Fibroblast of the aortic adventitia (primary cell): ENCODE measurements at regions not wholly inside any gene's neighbourhood (a gene's known extent, or its start where the extent isn't known, plus 50 kb on each side); places are given as distances from the start of the nearest gene placed in this dataset.
"Not testable (repeated sequence)": the region's sequence is repeated elsewhere in the genome, so short reads cannot be mapped to it uniquely, and the experiment has no call there.

ENCODE experiments used
- DNase-seq: peaks from one replicate; pipeline ENCODE4 v3.0.0-alpha.2; 2010; ENCODE audit warnings: low read depth
- H3K4me3 ChIP-seq: 2 replicates; pipeline ENCODE4 v1.5.1; 2011; ENCODE audit warnings: low read depth, mild to moderate bottlenecking, control low read depth, low read length, moderate library complexity
- CTCF ChIP-seq: IDR thresholded peaks from 2 replicates; pipeline ENCODE4 v1.5.1; 2011; ENCODE audit warnings: mild to moderate bottlenecking, low read length, control low read depth, inconsistent platforms; ENCODE audit not compliant: insufficient read depth

DNA sequence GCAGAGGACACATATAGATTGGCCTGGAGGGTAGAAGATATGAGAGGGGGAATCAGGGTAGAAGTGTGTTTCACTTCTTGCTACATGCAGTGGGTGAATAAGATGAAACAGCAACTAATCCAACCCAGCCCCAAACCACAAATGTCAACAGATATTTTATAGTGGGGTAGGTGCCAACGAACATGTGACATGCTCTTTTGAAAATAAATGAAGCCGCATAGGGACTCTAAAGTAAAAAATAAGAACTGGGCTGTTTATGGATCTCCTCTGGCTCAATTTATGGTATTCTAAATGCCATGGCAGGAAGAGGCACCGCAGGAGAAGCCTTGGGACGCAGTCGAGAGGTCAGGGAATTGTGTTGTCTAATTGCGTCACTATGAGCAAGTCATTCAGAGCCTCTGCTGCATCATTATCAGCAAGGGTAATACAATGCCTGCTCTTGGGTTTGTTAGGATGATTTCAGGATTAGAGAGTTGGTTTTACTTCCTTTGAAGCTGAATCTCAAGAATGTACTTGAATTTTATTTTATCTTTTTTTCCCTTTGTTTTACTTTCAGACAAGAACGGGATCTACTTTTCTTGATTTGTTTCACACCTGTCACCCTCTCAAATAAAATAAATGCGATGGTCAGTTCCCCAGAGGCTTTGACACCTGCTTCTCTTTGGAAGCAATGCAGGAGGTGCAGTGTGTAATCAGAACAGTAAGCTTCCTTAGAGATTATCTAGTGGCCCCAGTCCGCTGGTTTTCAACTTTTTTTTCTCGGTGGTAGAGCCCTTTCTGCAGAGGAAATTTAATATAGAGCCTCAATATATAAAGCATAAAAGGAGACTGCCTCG, 375.6 kb upstream of the CLINT1 start:
- no peak for DNase-seq
- no peak overlapping the region for H3K4me3 ChIP-seq
- TF ChIP-seq CTCF = no peak

DNA sequence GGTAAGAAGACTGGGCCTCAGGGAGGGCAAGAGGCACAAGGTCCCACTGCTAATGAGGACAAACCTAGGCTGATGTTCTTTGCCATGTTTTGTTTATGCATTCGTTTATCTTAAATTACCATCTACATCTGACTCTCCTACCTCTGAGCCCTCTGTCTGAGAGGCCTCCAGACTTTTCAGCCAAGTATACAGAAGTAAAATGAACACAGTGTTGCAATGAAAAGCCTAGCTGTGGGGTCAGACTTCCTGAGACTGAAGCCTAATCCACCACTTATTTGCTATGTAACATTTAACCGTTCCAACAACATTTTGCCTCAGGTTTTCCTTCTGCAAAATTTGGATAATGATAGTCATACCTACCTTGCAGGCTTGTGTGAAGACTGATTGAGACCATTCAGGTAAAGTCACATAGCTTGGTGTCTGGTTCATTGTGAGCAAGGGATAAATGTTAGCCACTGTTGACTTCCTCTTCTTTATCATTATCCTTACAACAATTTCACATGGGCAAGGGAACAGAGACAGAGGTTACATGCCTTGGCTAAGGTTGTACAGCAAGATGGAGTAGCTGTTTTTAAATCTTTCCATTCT, 374.9 kb upstream of the CLINT1 start:
- no peak for TF ChIP-seq CTCF
- DNase-seq = no peak
- no peak overlapping the region for H3K4me3 ChIP-seq

- not testable (repeated sequence) for DNase-seq, H3K4me3 ChIP-seq
Observed at GRCh38 chr5:158227314-158227713, 368.4 kb upstream of the CLINT1 start.

GRCh38 chr5:158226496-158226895, 367.6 kb upstream of the CLINT1 start:
- no peak for TF ChIP-seq CTCF
- DNase-seq = no peak

GRCh38 chr5:158224253-158224652, 365.3 kb upstream of the CLINT1 start:
- TF ChIP-seq CTCF = no peak
- H3K4me3 ChIP-seq = no peak overlapping the region
- DNase-seq = no peak

More at GRCh38 chr5:158226496-158226895, 367.6 kb upstream of the CLINT1 start:
- H3K4me3 ChIP-seq = no peak overlapping the region

GRCh38 chr5:158223054-158223600, 364.2 kb upstream of the CLINT1 start:
- no peak for TF ChIP-seq CTCF
- no peak overlapping the region for H3K4me3 ChIP-seq
- DNase-seq = no peak

- no peak for TF ChIP-seq CTCF
- H3K4me3 ChIP-seq = no peak overlapping the region
- no peak for DNase-seq
Observed at GRCh38 chr5:158212917-158213316, 354.0 kb upstream of the CLINT1 start.
